NCI-H526 treated with DMSO at 0.1 percent for 48 hours (cell line): ENCODE measurements at regions not wholly inside any gene's neighbourhood (a gene's known extent, or its start where the extent isn't known, plus 50 kb on each side); places are given as distances from the start of the nearest gene placed in this dataset.

Experiments
- DNase-seq: peaks from one replicate; lab custom pipeline; 2025; lab: John Stamatoyannopoulos, UW

- DNase-seq: peak; percentile 89
Measured at GRCh38 chr6:21521276-21521675, 72.3 kb upstream of the SOX4 start.

GRCh38 chr6:21522143-21522747 lies 71.3 kb upstream of the SOX4 start:
- DNase-seq: peak; percentile 79

- peak; percentile 98 for DNase-seq
Measured at GRCh38 chr6:21522797-21523456, 70.6 kb upstream of the SOX4 start.

- DNase-seq: peak; percentile 90
Measured at GRCh38 chr6:21523652-21524051, 69.9 kb upstream of the SOX4 start.

GRCh38 chr6:21524201-21524600 lies 69.3 kb upstream of the SOX4 start:
- DNase-seq: peak; percentile 96

GRCh38 chr6:21526974-21527373 lies 66.6 kb upstream of the SOX4 start:
- no peak for DNase-seq

- no peak for DNase-seq
Measured at GRCh38 chr6:21527731-21528130, 65.8 kb upstream of the SOX4 start.

GRCh38 chr6:21529431-21529830 lies 64.1 kb upstream of the SOX4 start:
- DNase-seq: no peak

GRCh38 chr6:21531393-21531792 lies 62.2 kb upstream of the SOX4 start:
- no peak for DNase-seq

GRCh38 chr6:21533678-21534077 lies 59.9 kb upstream of the SOX4 start:
- no peak for DNase-seq

GRCh38 chr6:21536280-21536766 lies 57.2 kb upstream of the SOX4 start:
- no peak for DNase-seq

- DNase-seq: peak; percentile 97
Measured at GRCh38 chr6:21537637-21538036, 55.9 kb upstream of the SOX4 start.

- peak; percentile 95 for DNase-seq
Measured at GRCh38 chr6:21538186-21538798, 55.3 kb upstream of the SOX4 start.

- DNase-seq: peak; percentile 91
Measured at GRCh38 chr6:21539621-21540100, 53.9 kb upstream of the SOX4 start.
